ENCODE measurements at regions not wholly inside any gene's neighbourhood (a gene's known extent, or its start where the extent isn't known, plus 50 kb on each side); places are given as distances from the start of the nearest gene placed in this dataset.

DNA sequence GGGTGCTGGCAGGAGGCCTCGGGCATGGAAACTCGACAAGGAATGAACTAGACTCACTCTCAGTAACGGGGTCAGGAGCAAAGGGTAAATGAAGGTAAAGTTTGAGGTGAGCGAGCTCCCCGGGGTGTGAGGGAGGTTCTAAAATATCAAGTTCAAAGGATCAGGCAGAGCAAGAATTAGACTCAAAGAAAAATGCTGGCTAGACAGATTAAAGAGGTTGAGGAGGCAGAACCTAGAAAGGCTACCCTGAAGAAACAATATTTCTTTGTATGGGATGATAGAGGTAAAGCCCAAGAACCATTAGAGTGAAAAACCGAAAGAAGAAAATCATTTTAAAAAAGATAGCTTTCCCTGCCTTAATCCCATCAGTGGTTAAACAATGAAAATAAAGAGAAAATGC is 386.7 kb upstream of the MEF2C start:
- no peaks in the 10 kb centered on the region for H3K9me3 Mint-ChIP-seq (ENCODE audit: unreplicated experiment)
- no peaks in the 10 kb centered on the region for H3K36me3 Mint-ChIP-seq (ENCODE audit: unreplicated experiment)
- no peak overlapping the region for H3K4me3 Mint-ChIP-seq (ENCODE audit: unreplicated experiment)
- TF ChIP-seq, protein P1, sequence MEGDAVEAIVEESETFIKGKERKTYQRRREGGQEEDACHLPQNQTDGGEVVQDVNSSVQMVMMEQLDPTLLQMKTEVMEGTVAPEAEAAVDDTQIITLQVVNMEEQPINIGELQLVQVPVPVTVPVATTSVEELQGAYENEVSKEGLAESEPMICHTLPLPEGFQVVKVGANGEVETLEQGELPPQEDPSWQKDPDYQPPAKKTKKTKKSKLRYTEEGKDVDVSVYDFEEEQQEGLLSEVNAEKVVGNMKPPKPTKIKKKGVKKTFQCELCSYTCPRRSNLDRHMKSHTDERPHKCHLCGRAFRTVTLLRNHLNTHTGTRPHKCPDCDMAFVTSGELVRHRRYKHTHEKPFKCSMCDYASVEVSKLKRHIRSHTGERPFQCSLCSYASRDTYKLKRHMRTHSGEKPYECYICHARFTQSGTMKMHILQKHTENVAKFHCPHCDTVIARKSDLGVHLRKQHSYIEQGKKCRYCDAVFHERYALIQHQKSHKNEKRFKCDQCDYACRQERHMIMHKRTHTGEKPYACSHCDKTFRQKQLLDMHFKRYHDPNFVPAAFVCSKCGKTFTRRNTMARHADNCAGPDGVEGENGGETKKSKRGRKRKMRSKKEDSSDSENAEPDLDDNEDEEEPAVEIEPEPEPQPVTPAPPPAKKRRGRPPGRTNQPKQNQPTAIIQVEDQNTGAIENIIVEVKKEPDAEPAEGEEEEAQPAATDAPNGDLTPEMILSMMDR (IDR thresholded peaks at IDR 0.05; ENCODE audit: partially characterized antibody, unreplicated experiment), result no peak
- H3K4me1 Mint-ChIP-seq (ENCODE audit: low read depth, unreplicated experiment), result no peaks in the 10 kb centered on the region
- no peak overlapping the region for H3K27ac Mint-ChIP-seq (ENCODE audit: unreplicated experiment)
- H3K27me3 Mint-ChIP-seq (ENCODE audit: unreplicated experiment), result no peaks in the 10 kb centered on the region
- no peak for DNase-seq

DNA sequence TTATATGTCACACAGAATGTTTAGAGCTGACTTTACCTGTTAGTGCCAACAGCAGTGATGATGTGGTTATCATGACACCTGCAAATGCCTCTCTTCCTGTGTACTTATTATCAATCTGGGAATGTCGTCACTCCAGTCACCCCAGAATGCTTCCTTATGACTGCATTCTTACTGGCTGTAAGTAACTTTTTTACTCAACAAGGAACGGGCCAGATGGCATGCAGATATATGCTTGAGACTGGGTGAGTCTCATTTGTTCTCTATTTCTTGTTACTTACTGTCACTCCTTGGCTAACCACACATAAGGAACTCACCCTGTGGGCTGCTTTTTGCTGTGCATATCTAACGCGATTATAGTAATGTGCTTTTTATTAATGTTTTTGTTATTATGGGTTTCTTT is 385.5 kb upstream of the MEF2C start:
- no peak for DNase-seq
- no peaks in the 10 kb centered on the region for H3K4me1 Mint-ChIP-seq (ENCODE audit: low read depth, unreplicated experiment)
- H3K36me3 Mint-ChIP-seq (ENCODE audit: unreplicated experiment), result no peaks in the 10 kb centered on the region
- TF ChIP-seq, protein P1 (IDR thresholded peaks at IDR 0.05; ENCODE audit: partially characterized antibody, unreplicated experiment), result no peak
- H3K4me3 Mint-ChIP-seq (ENCODE audit: unreplicated experiment), result no peak overlapping the region
- no peaks in the 10 kb centered on the region for H3K27me3 Mint-ChIP-seq (ENCODE audit: unreplicated experiment)
- no peaks in the 10 kb centered on the region for H3K9me3 Mint-ChIP-seq (ENCODE audit: unreplicated experiment)
- no peak overlapping the region for H3K27ac Mint-ChIP-seq (ENCODE audit: unreplicated experiment)

DNA sequence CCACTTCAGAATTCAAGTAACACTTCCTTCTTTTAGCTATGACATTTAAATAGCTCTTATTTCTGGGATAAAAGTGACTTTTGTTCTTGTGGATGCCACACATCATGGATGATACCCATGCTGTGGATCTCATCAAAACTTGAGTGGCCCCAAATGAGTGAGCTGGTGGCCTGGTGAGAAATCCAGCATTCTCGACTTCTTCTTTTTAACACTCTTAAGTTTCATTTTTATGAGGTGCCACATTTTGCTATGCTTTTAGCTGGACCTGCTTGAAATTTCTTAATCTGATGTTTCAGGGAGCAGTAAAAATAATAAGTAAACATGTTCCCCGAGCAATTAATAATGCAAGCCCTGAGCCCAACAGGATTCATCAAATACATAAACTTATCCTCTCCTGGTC is 384.8 kb upstream of the MEF2C start:
- TF ChIP-seq, protein P1 (IDR thresholded peaks at IDR 0.05; ENCODE audit: partially characterized antibody, unreplicated experiment), result no peak
- Mint-ChIP-seq H3K4me1 (ENCODE audit: low read depth, unreplicated experiment) (no peaks in the 10 kb centered on the region), H3K27ac (ENCODE audit: unreplicated experiment) (no peak overlapping the region), H3K27me3 (ENCODE audit: unreplicated experiment) (no peaks in the 10 kb centered on the region), H3K9me3 (ENCODE audit: unreplicated experiment) (no peaks in the 10 kb centered on the region), H3K4me3 (ENCODE audit: unreplicated experiment) (no peak overlapping the region), H3K36me3 (ENCODE audit: unreplicated experiment) (no peaks in the 10 kb centered on the region)
- DNase-seq, result no peak

DNA sequence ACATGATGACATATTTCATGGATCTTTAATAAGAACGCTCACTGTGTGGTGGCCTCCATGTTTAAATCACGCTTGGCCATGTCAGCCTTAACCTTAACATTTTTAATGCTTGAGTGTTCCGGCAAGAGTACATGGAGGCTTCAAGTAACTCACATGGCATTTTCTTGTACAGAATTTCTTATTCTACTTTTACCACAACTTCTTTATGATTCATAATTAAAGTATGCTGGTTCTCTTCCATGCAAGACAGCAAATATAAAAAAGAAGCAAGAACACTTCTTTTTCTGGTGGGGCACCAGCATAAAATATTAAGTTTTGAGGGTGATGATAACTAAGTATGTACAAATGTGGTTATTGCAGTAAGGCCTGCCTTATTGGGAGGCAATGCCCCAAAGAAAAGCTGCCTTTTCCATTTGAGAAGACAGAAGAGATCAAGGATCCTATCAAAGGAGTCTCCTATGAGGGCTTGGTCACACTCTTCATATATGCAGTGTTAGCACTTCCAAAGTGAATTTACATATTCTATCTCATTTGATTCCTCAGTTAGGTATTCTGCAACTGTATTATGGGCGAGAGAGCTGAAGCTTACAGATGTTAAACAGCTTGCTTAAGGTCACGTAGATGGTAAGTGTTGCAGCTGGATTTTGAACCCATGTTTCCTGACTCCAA is 382.7 kb upstream of the MEF2C start:
- Mint-ChIP-seq H3K27me3 (ENCODE audit: unreplicated experiment) (no peaks in the 10 kb centered on the region), H3K9me3 (ENCODE audit: unreplicated experiment) (no peaks in the 10 kb centered on the region), H3K36me3 (ENCODE audit: unreplicated experiment) (no peaks in the 10 kb centered on the region), H3K4me3 (ENCODE audit: unreplicated experiment) (no peak overlapping the region), H3K4me1 (ENCODE audit: low read depth, unreplicated experiment) (no peaks in the 10 kb centered on the region), H3K27ac (ENCODE audit: unreplicated experiment) (no peak overlapping the region)
- no peak for DNase-seq
- TF ChIP-seq, protein P1 (IDR thresholded peaks at IDR 0.05; ENCODE audit: partially characterized antibody, unreplicated experiment), result no peak

DNA sequence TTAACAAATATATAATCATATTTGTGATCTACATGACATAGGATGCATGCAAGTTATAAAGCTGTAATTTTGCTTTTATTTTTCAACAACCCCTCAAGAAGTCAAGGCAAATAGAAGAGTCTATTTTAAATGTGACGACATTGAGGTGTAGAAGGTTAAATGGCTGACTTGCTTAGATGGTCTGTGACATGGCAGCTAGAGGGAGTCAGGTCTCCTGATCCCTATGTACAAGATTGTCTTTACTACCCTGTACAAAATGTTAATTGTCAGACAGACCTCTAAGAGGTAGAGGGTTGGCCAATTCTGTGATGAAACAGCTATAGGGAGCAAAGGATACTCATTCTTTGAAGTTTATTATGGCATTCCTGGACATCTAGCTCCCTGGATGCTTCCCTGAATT is 380.9 kb upstream of the MEF2C start:
- peaks cover 4% of the 10 kb centered on the region for H3K4me1 Mint-ChIP-seq (ENCODE audit: low read depth, unreplicated experiment)
- H3K27ac Mint-ChIP-seq (ENCODE audit: unreplicated experiment), result no peak overlapping the region
- no peaks in the 10 kb centered on the region for H3K9me3 Mint-ChIP-seq (ENCODE audit: unreplicated experiment)
- TF ChIP-seq, protein P1 (IDR thresholded peaks at IDR 0.05; ENCODE audit: partially characterized antibody, unreplicated experiment), result no peak
- no peaks in the 10 kb centered on the region for H3K27me3 Mint-ChIP-seq (ENCODE audit: unreplicated experiment)
- H3K4me3 Mint-ChIP-seq (ENCODE audit: unreplicated experiment), result no peak overlapping the region
- DNase-seq, result no peak
- no peaks in the 10 kb centered on the region for H3K36me3 Mint-ChIP-seq (ENCODE audit: unreplicated experiment)
